ENCODE measurements at regions not wholly inside any gene's neighbourhood (a gene's known extent, or its start where the extent isn't known, plus 50 kb on each side); places are given as distances from the start of the nearest gene placed in this dataset.
A peak's percentile ranks its signal among the peaks of the same experiment; 100 is the strongest.
"Not testable (repeated sequence)": the region's sequence is repeated elsewhere in the genome, so short reads cannot be mapped to it uniquely, and the experiment has no call there.

- H3K4me1 ChIP-seq (ENCODE audit: control insufficient read depth, insufficient read depth, low read length): peaks cover 1% of the 10 kb centered on the region
- H3K27ac ChIP-seq (ENCODE audit: insufficient read depth, low read depth, low read length, poor library complexity, severe bottlenecking): no peak overlapping the region
- no peaks in the 10 kb centered on the region for H3K36me3 ChIP-seq (ENCODE audit: control insufficient read depth, insufficient read depth, low read length)
- H3K27me3 ChIP-seq (ENCODE audit: control insufficient read depth, insufficient read depth, low read length, poor library complexity, severe bottlenecking): no peaks in the 10 kb centered on the region
- no peaks in the 10 kb centered on the region for H3K9me3 ChIP-seq (ENCODE audit: control insufficient read depth, low read length)
- H3K4me3 ChIP-seq (ENCODE audit: insufficient read depth, low read depth, low read length): no peak overlapping the region
These were observed 305.2 kb upstream of the MIS18BP1 start for GRCh38 chr14:45558183-45558582.

- Histone ChIP-seq H3K27me3 (ENCODE audit: control insufficient read depth, insufficient read depth, low read length, poor library complexity, severe bottlenecking) (no peaks in the 10 kb centered on the region), H3K4me1 (ENCODE audit: control insufficient read depth, insufficient read depth, low read length) (peaks cover 9% of the 10 kb centered on the region), H3K36me3 (ENCODE audit: control insufficient read depth, insufficient read depth, low read length) (no peaks in the 10 kb centered on the region), H3K27ac (ENCODE audit: insufficient read depth, low read depth, low read length, poor library complexity, severe bottlenecking) (no peak overlapping the region), H3K4me3 (ENCODE audit: insufficient read depth, low read depth, low read length) (no peak overlapping the region), H3K9me3 (ENCODE audit: control insufficient read depth, low read length) (no peaks in the 10 kb centered on the region)
- WGBS, 2 experiments: 83 to 90% methylated on average over 1 of the region's 1 CpG
These were observed 301.0 kb upstream of the MIS18BP1 start for GRCh38 chr14:45553981-45554380.

- peak overlapping the region; percentile 16 for H3K4me3 ChIP-seq (ENCODE audit: insufficient read depth, low read depth, low read length)
- not testable (repeated sequence) for H3K9me3 ChIP-seq (ENCODE audit: control insufficient read depth, low read length); H3K27ac ChIP-seq (ENCODE audit: insufficient read depth, low read depth, low read length, poor library complexity, severe bottlenecking); H3K36me3 ChIP-seq (ENCODE audit: control insufficient read depth, insufficient read depth, low read length); H3K27me3 ChIP-seq (ENCODE audit: control insufficient read depth, insufficient read depth, low read length, poor library complexity, severe bottlenecking); H3K4me1 ChIP-seq (ENCODE audit: control insufficient read depth, insufficient read depth, low read length)
- WGBS, 2 experiments: 27 to 38% methylated on average over 16 of the region's 16 CpGs
These were observed 298.3 kb upstream of the MIS18BP1 start for GRCh38 chr14:45551240-45551820.

- WGBS, 2 experiments: 92 to 100% methylated on average over 1 to 2 of the region's 2 CpGs
- no peaks in the 10 kb centered on the region for H3K4me1 ChIP-seq (ENCODE audit: control insufficient read depth, insufficient read depth, low read length)
- no peak overlapping the region for H3K4me3 ChIP-seq (ENCODE audit: insufficient read depth, low read depth, low read length)
- H3K36me3 ChIP-seq (ENCODE audit: control insufficient read depth, insufficient read depth, low read length): no peaks in the 10 kb centered on the region
- H3K27ac ChIP-seq (ENCODE audit: insufficient read depth, low read depth, low read length, poor library complexity, severe bottlenecking): no peak overlapping the region
- H3K9me3 ChIP-seq (ENCODE audit: control insufficient read depth, low read length): no peaks in the 10 kb centered on the region
- H3K27me3 ChIP-seq (ENCODE audit: control insufficient read depth, insufficient read depth, low read length, poor library complexity, severe bottlenecking): no peaks in the 10 kb centered on the region
These were observed 278.0 kb upstream of the MIS18BP1 start for GRCh38 chr14:45531022-45531421.

- no peaks in the 10 kb centered on the region for H3K9me3 ChIP-seq (ENCODE audit: control insufficient read depth, low read length)
- 66 to 67% methylated on average over 14 of the region's 14 CpGs for WGBS, 2 experiments
These were observed 273.9 kb upstream of the MIS18BP1 start for GRCh38 chr14:45526715-45527549.

GRCh38 chr14:45519766-45520165 lies 266.8 kb upstream of the MIS18BP1 start:
- no peak overlapping the region for H3K27ac ChIP-seq (ENCODE audit: insufficient read depth, low read depth, low read length, poor library complexity, severe bottlenecking)
- no peak overlapping the region for H3K4me3 ChIP-seq (ENCODE audit: insufficient read depth, low read depth, low read length)
- no peaks in the 10 kb centered on the region for H3K36me3 ChIP-seq (ENCODE audit: control insufficient read depth, insufficient read depth, low read length)
- no peaks in the 10 kb centered on the region for H3K4me1 ChIP-seq (ENCODE audit: control insufficient read depth, insufficient read depth, low read length)
- no peaks in the 10 kb centered on the region for H3K27me3 ChIP-seq (ENCODE audit: control insufficient read depth, insufficient read depth, low read length, poor library complexity, severe bottlenecking)
- WGBS, 2 experiments: 92 to 94% methylated on average over 1 of the region's 1 CpG
- H3K9me3 ChIP-seq (ENCODE audit: control insufficient read depth, low read length): no peaks in the 10 kb centered on the region

More at GRCh38 chr14:45526715-45527549, 273.9 kb upstream of the MIS18BP1 start:
- Histone ChIP-seq H3K4me1 (ENCODE audit: control insufficient read depth, insufficient read depth, low read length) (no peaks in the 10 kb centered on the region), H3K36me3 (ENCODE audit: control insufficient read depth, insufficient read depth, low read length) (no peaks in the 10 kb centered on the region), H3K27ac (ENCODE audit: insufficient read depth, low read depth, low read length, poor library complexity, severe bottlenecking) (no peak overlapping the region), H3K27me3 (ENCODE audit: control insufficient read depth, insufficient read depth, low read length, poor library complexity, severe bottlenecking) (no peaks in the 10 kb centered on the region), H3K4me3 (ENCODE audit: insufficient read depth, low read depth, low read length) (no peak overlapping the region)

- no peaks in the 10 kb centered on the region for H3K27me3 ChIP-seq (ENCODE audit: control insufficient read depth, insufficient read depth, low read length, poor library complexity, severe bottlenecking)
- H3K36me3 ChIP-seq (ENCODE audit: control insufficient read depth, insufficient read depth, low read length): no peaks in the 10 kb centered on the region
- no peaks in the 10 kb centered on the region for H3K9me3 ChIP-seq (ENCODE audit: control insufficient read depth, low read length)
- H3K27ac ChIP-seq (ENCODE audit: insufficient read depth, low read depth, low read length, poor library complexity, severe bottlenecking): no peak overlapping the region
- no peaks in the 10 kb centered on the region for H3K4me1 ChIP-seq (ENCODE audit: control insufficient read depth, insufficient read depth, low read length)
- no peak overlapping the region for H3K4me3 ChIP-seq (ENCODE audit: insufficient read depth, low read depth, low read length)
- 84 to 92% methylated on average over 4 of the region's 4 CpGs for WGBS, 2 experiments
These were observed 239.9 kb upstream of the MIS18BP1 start for GRCh38 chr14:45492876-45493275.

GRCh38 chr14:45491914-45492313 lies 238.9 kb upstream of the MIS18BP1 start:
- H3K36me3 ChIP-seq (ENCODE audit: control insufficient read depth, insufficient read depth, low read length): no peaks in the 10 kb centered on the region
- WGBS, 2 experiments: 90 to 94% methylated on average over 3 of the region's 3 CpGs
- H3K4me3 ChIP-seq (ENCODE audit: insufficient read depth, low read depth, low read length): no peak overlapping the region
- no peak overlapping the region for H3K27ac ChIP-seq (ENCODE audit: insufficient read depth, low read depth, low read length, poor library complexity, severe bottlenecking)
- H3K27me3 ChIP-seq (ENCODE audit: control insufficient read depth, insufficient read depth, low read length, poor library complexity, severe bottlenecking): no peaks in the 10 kb centered on the region
- H3K9me3 ChIP-seq (ENCODE audit: control insufficient read depth, low read length): peaks cover 1% of the 10 kb centered on the region
- H3K4me1 ChIP-seq (ENCODE audit: control insufficient read depth, insufficient read depth, low read length): no peaks in the 10 kb centered on the region

- H3K9me3 ChIP-seq (ENCODE audit: control insufficient read depth, low read length): peaks cover 2% of the 10 kb centered on the region
These were observed 233.6 kb upstream of the MIS18BP1 start for GRCh38 chr14:45486599-45486998.

GRCh38 chr14:45467023-45467422 lies 214.0 kb upstream of the MIS18BP1 start:
- no peaks in the 10 kb centered on the region for H3K9me3 ChIP-seq (ENCODE audit: control insufficient read depth, low read length)
- 88 to 97% methylated on average over 1 of the region's 1 CpG for WGBS, 2 experiments

More at GRCh38 chr14:45486599-45486998, 233.6 kb upstream of the MIS18BP1 start:
- Histone ChIP-seq H3K27me3 (ENCODE audit: control insufficient read depth, insufficient read depth, low read length, poor library complexity, severe bottlenecking) (no peaks in the 10 kb centered on the region), H3K36me3 (ENCODE audit: control insufficient read depth, insufficient read depth, low read length) (no peaks in the 10 kb centered on the region), H3K4me3 (ENCODE audit: insufficient read depth, low read depth, low read length) (no peak overlapping the region), H3K4me1 (ENCODE audit: control insufficient read depth, insufficient read depth, low read length) (no peaks in the 10 kb centered on the region), H3K27ac (ENCODE audit: insufficient read depth, low read depth, low read length, poor library complexity, severe bottlenecking) (no peak overlapping the region)
- 97 to 100% methylated on average over 1 of the region's 1 CpG for WGBS, 2 experiments

More at GRCh38 chr14:45467023-45467422, 214.0 kb upstream of the MIS18BP1 start:
- no peaks in the 10 kb centered on the region for H3K4me1 ChIP-seq (ENCODE audit: control insufficient read depth, insufficient read depth, low read length)
- no peak overlapping the region for H3K27ac ChIP-seq (ENCODE audit: insufficient read depth, low read depth, low read length, poor library complexity, severe bottlenecking)
- no peaks in the 10 kb centered on the region for H3K36me3 ChIP-seq (ENCODE audit: control insufficient read depth, insufficient read depth, low read length)
- H3K4me3 ChIP-seq (ENCODE audit: insufficient read depth, low read depth, low read length): no peak overlapping the region
- no peaks in the 10 kb centered on the region for H3K27me3 ChIP-seq (ENCODE audit: control insufficient read depth, insufficient read depth, low read length, poor library complexity, severe bottlenecking)
